Mesodermal cell (in vitro differentiated cells): ENCODE measurements at regions not wholly inside any gene's neighbourhood (a gene's known extent, or its start where the extent isn't known, plus 50 kb on each side); places are given as distances from the start of the nearest gene placed in this dataset.

ENCODE experiments used
- H3K27ac ChIP-seq: 2 replicates; pipeline ENCODE4 v1.7.0; 2013; ENCODE audit warnings: mild to moderate bottlenecking, low read depth, low read length, moderate library complexity; ENCODE audit not compliant: severe bottlenecking
- H3K36me3 ChIP-seq: 2 replicates; pipeline ENCODE4 v1.7.1; 2013; ENCODE audit warnings: mild to moderate bottlenecking, low read length, moderate library complexity; ENCODE audit not compliant: control insufficient read depth, insufficient read depth
- H3K4me1 ChIP-seq: one replicate; pipeline ENCODE4 v1.7.1; 2013; ENCODE audit warnings: mild to moderate bottlenecking, low read length; ENCODE audit not compliant: insufficient read depth, control insufficient read depth, poor library complexity, severe bottlenecking
- H3K4me3 ChIP-seq: 2 replicates; pipeline ENCODE4 v1.7.0; 2013; ENCODE audit warnings: low read length, control low read depth, mild to moderate bottlenecking; ENCODE audit not compliant: insufficient read depth, poor library complexity, severe bottlenecking; ENCODE audit errors: extremely low read depth
- H3K9me3 ChIP-seq: 2 replicates; pipeline ENCODE4 v1.7.1; 2013; ENCODE audit warnings: mild to moderate bottlenecking, low read length, moderate library complexity; ENCODE audit not compliant: control insufficient read depth
- WGBS, 2 experiments: methylation state at CpG; one replicate each; pipeline ENCODE4 v1.1.5; 2013; ENCODE audit warnings: missing lambda C conversion rate in 2 of 2; ENCODE audit not compliant: insufficient coverage in 2 of 2; 5-methylcytosine and 5-hydroxymethylcytosine counted together

- WGBS, 2 experiments = 72% methylated on average over 2 of the region's 2 CpGs; no CpG with 5 or more reads in 1 of the 2 experiments
- H3K4me3 ChIP-seq = no peak overlapping the region
Measured at GRCh38 chr9:90035471-90035870, 430.7 kb downstream of the GADD45G start.

GRCh38 chr9:90037146-90037797, 432.5 kb downstream of the GADD45G start:
- Histone ChIP-seq H3K27ac (no peak overlapping the region), H3K9me3 (no peaks in the 10 kb centered on the region), H3K4me3 (no peak overlapping the region), H3K4me1 (no peaks in the 10 kb centered on the region), H3K36me3 (no peaks in the 10 kb centered on the region)
- WGBS, 2 experiments = 78 to 81% methylated on average over 10 to 11 of the region's 11 CpGs

More at GRCh38 chr9:90035471-90035870, 430.7 kb downstream of the GADD45G start:
- Histone ChIP-seq H3K27ac (no peak overlapping the region), H3K4me1 (no peaks in the 10 kb centered on the region), H3K9me3 (no peaks in the 10 kb centered on the region), H3K36me3 (no peaks in the 10 kb centered on the region)

GRCh38 chr9:90038763-90039162, 434.0 kb downstream of the GADD45G start:
- Histone ChIP-seq H3K9me3 (no peaks in the 10 kb centered on the region), H3K36me3 (no peaks in the 10 kb centered on the region), H3K4me1 (peaks cover 3% of the 10 kb centered on the region), H3K27ac (no peak overlapping the region), H3K4me3 (no peak overlapping the region)
- WGBS, 2 experiments = 80 to 92% methylated on average over 1 to 9 of the region's 9 CpGs

GRCh38 chr9:90044263-90044662, 439.5 kb downstream of the GADD45G start:
- Histone ChIP-seq H3K27ac (peak overlapping the region; percentile 87), H3K4me3 (no peak overlapping the region), H3K36me3 (no peaks in the 10 kb centered on the region), H3K9me3 (no peaks in the 10 kb centered on the region), H3K4me1 (peaks cover 17% of the 10 kb centered on the region)
- 80 to 82% methylated on average over 3 to 6 of the region's 6 CpGs for WGBS, 2 experiments

- H3K36me3 ChIP-seq = no peaks in the 10 kb centered on the region
- H3K9me3 ChIP-seq = no peaks in the 10 kb centered on the region
- 59% methylated on average over 5 of the region's 7 CpGs for WGBS, 2 experiments
Measured at GRCh38 chr9:90044710-90045151, 439.9 kb downstream of the GADD45G start.

GRCh38 chr9:90046317-90046861, 441.6 kb downstream of the GADD45G start:
- peaks cover 17% of the 10 kb centered on the region for H3K4me1 ChIP-seq
- H3K27ac ChIP-seq = no peak overlapping the region
- H3K4me3 ChIP-seq = no peak overlapping the region
- 96 to 100% methylated on average over 1 to 5 of the region's 7 CpGs for WGBS, 2 experiments
- H3K36me3 ChIP-seq = no peaks in the 10 kb centered on the region
- H3K9me3 ChIP-seq = no peaks in the 10 kb centered on the region

More at GRCh38 chr9:90044710-90045151, 439.9 kb downstream of the GADD45G start:
- Histone ChIP-seq H3K27ac (peak overlapping the region; percentile 87), H3K4me1 (peaks cover 17% of the 10 kb centered on the region), H3K4me3 (no peak overlapping the region)

- Histone ChIP-seq H3K4me3 (no peak overlapping the region), H3K9me3 (no peaks in the 10 kb centered on the region)
Measured at GRCh38 chr9:90047828-90048227, 443.0 kb downstream of the GADD45G start.

GRCh38 chr9:90052366-90052765, 447.6 kb downstream of the GADD45G start:
- no peak overlapping the region for H3K27ac ChIP-seq
- H3K4me1 ChIP-seq = no peaks in the 10 kb centered on the region
- no peaks in the 10 kb centered on the region for H3K9me3 ChIP-seq
- H3K36me3 ChIP-seq = no peaks in the 10 kb centered on the region
- H3K4me3 ChIP-seq = no peak overlapping the region

More at GRCh38 chr9:90047828-90048227, 443.0 kb downstream of the GADD45G start:
- Histone ChIP-seq H3K36me3 (no peaks in the 10 kb centered on the region), H3K4me1 (peaks cover 17% of the 10 kb centered on the region), H3K27ac (no peak overlapping the region)

- Histone ChIP-seq H3K4me1 (no peaks in the 10 kb centered on the region), H3K9me3 (no peaks in the 10 kb centered on the region), H3K4me3 (no peak overlapping the region), H3K36me3 (no peaks in the 10 kb centered on the region), H3K27ac (no peak overlapping the region)
- WGBS, 2 experiments = 72 to 78% methylated on average over 4 of the region's 5 CpGs
Measured at GRCh38 chr9:90053027-90053426, 448.2 kb downstream of the GADD45G start.

- Histone ChIP-seq H3K27ac (no peak overlapping the region), H3K9me3 (no peaks in the 10 kb centered on the region), H3K36me3 (no peaks in the 10 kb centered on the region), H3K4me1 (no peaks in the 10 kb centered on the region), H3K4me3 (no peak overlapping the region)
Measured at GRCh38 chr9:90054810-90055209, 450.0 kb downstream of the GADD45G start.

GRCh38 chr9:90055226-90055625, 450.4 kb downstream of the GADD45G start:
- Histone ChIP-seq H3K4me3 (no peak overlapping the region), H3K36me3 (no peaks in the 10 kb centered on the region), H3K4me1 (no peaks in the 10 kb centered on the region), H3K9me3 (no peaks in the 10 kb centered on the region), H3K27ac (no peak overlapping the region)
- WGBS, 2 experiments = 88 to 90% methylated on average over 2 to 3 of the region's 3 CpGs
